ENCODE measurements at regions not wholly inside any gene's neighbourhood (a gene's known extent, or its start where the extent isn't known, plus 50 kb on each side); places are given as distances from the start of the nearest gene placed in this dataset.

DNA sequence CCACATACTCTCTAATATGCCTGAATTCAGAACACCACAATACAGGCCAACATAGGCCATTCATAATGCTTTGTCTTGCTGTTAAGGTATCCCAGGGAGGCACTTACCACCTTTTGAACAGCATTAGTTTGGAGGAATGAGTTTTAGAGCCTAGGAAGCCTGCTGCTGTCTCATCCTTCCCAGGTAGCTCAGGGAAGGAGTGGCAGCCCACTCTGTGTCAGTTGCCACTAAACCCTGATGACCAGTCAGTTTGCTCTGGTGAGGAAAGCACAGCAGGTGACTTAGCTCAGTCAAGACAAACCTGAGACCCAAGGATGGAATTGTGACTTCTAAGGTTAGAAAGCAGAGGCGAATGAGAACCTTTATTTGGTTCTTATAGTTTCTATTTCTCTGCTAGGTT is 337.4 kb upstream of the ATP10B start:
- TF ChIP-seq CTCF (IDR thresholded peaks at IDR 0.05) (no peak), POLR2A (IDR thresholded peaks at IDR 0.05) (no peak)
